ENCODE measurements at regions not wholly inside any gene's neighbourhood (a gene's known extent, or its start where the extent isn't known, plus 50 kb on each side); places are given as distances from the start of the nearest gene placed in this dataset.

DNA sequence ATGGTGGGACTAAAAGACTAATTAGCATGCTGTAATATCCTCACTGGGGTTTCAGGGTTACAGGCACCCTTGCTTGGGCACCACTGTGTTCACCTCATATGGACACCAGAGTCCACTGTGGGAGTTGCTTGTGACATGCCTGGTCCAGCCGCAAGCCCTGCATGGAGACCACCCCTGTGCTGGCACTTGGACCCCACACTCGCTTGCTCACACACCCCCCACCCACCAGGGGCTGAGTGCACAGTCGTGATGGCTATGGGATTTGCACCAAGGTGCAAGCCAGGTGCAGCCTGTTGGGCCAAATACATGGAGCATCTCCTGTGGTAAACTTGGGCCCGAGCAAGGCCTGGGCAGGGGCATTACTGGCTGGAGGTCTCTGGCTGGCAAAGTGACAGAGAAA, 129.1 kb downstream of the SYT10 start:
- peaks cover 0 to 3% (median 0%) of the 10 kb centered on the region in 11 donors for H3K9me3 ChIP-seq
- intact Hi-C loops (cut with DNase I): no loop called here
- DNase-seq (no peak), ATAC-seq (no peak)
- TF ChIP-seq, protein P1, sequence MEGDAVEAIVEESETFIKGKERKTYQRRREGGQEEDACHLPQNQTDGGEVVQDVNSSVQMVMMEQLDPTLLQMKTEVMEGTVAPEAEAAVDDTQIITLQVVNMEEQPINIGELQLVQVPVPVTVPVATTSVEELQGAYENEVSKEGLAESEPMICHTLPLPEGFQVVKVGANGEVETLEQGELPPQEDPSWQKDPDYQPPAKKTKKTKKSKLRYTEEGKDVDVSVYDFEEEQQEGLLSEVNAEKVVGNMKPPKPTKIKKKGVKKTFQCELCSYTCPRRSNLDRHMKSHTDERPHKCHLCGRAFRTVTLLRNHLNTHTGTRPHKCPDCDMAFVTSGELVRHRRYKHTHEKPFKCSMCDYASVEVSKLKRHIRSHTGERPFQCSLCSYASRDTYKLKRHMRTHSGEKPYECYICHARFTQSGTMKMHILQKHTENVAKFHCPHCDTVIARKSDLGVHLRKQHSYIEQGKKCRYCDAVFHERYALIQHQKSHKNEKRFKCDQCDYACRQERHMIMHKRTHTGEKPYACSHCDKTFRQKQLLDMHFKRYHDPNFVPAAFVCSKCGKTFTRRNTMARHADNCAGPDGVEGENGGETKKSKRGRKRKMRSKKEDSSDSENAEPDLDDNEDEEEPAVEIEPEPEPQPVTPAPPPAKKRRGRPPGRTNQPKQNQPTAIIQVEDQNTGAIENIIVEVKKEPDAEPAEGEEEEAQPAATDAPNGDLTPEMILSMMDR (IDR thresholded peaks at IDR 0.05): no peak
- WGBS, 2 donors: 77 to 86% methylated on average over 4 of the region's 4 CpGs
- no peaks in the 10 kb centered on the region for H3K36me3 ChIP-seq
- H3K4me3 ChIP-seq: no peak overlapping the region
- no peaks in the 10 kb centered on the region for H3K27me3 ChIP-seq
- H3K4me1 ChIP-seq: no peaks in the 10 kb centered on the region
- H3K27ac ChIP-seq: no peak overlapping the region

DNA sequence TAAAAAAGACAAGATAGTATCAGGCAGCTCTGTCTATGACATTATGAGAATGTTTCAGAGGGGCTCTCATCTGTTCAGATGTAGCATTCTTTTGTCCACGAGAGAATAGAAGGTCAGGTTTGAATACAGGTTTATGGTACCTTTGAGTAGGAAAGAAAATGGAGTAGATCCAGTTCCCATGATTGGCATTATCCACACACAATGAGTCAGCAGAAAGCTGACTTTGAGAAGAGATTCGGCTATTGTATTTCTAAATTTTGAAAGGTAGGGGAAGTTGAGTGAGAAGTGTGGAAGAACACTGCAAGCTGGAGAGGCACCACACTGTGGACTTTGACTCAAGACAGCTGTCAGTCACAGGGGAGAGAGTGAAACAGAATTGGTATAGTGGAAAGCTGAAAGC, 135.4 kb downstream of the SYT10 start:
- DNase-seq: no peak
- Histone ChIP-seq H3K27me3 (no peaks in the 10 kb centered on the region), H3K9me3 (peaks cover 0 to 24% (median 0%) of the 10 kb centered on the region in 11 donors), H3K36me3 (no peaks in the 10 kb centered on the region), H3K4me1 (no peaks in the 10 kb centered on the region), H3K27ac (no peak overlapping the region), H3K4me3 (no peak overlapping the region)
- TF ChIP-seq, protein P1 (IDR thresholded peaks at IDR 0.05): no peak
- ATAC-seq: no peak
- intact Hi-C loops (cut with DNase I): no loop called here
- 72 to 80% methylated on average over 2 of the region's 2 CpGs for WGBS, 2 donors

DNA sequence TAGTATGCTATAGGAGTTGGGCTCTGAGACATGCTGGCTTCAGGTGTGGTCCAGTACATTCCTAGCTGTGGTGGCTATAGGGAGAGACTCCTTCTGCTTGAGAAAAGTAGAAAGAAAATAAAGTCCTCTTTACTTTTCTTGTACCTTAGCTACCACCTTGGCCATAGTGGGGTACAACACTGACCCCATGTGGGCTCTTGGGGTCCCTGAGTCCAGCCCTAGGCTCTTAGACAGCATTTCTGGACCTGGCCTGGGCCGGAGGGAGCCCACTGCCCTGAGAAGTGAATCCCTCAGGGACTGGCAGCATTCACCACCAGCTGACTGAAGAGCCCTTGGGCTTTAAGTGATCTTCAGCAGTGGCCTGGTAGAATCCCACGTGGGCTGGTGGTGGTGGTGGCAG, 143.1 kb downstream of the SYT10 start:
- peaks cover 0 to 43% (median 0%) of the 10 kb centered on the region in 11 donors for H3K9me3 ChIP-seq
- TF ChIP-seq, protein P1 (IDR thresholded peaks at IDR 0.05): no peak
- intact Hi-C loops (cut with DNase I): no loop called here

DNA sequence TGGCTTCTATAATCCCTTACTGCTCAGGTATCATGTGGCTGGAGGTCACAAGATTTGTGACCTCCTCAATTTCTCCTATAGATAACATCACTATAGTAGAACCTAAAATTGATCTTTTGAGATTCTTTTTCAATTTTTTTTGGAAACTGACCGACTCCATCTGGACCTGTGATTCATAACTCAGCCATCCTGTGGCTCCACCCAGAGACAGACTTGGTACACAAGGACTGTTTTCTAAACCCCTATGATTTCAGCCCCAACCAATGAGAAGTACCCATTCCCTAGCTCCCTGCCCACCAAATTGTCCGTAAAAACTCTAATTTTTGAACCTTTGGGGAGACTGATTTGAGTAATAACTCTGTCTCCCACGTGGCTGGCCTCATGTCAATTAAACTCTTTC, 148.9 kb downstream of the SYT10 start:
- intact Hi-C loops (cut with DNase I): no loop called here
- no peak overlapping the region for H3K4me3 ChIP-seq
- H3K36me3 ChIP-seq: no peaks in the 10 kb centered on the region
- no peak overlapping the region for H3K27ac ChIP-seq
- DNase-seq (no peak), ATAC-seq (no peak)
- WGBS, 2 donors: 45 to 50% methylated on average over 3 of the region's 3 CpGs
- H3K4me1 ChIP-seq: no peaks in the 10 kb centered on the region
- TF ChIP-seq, protein P1 (IDR thresholded peaks at IDR 0.05): no peak
- H3K9me3 ChIP-seq: peaks cover 0 to 8% (median 0%) of the 10 kb centered on the region in 11 donors
- no peaks in the 10 kb centered on the region for H3K27me3 ChIP-seq

More for the DNA sequence above, 143.1 kb downstream of the SYT10 start:
- H3K4me1 ChIP-seq: no peaks in the 10 kb centered on the region
- DNase-seq (no peak), ATAC-seq (no peak)
- no peaks in the 10 kb centered on the region for H3K27me3 ChIP-seq
- H3K36me3 ChIP-seq: no peaks in the 10 kb centered on the region
- 40 to 43% methylated on average over 2 of the region's 2 CpGs for WGBS, 2 donors
- H3K27ac ChIP-seq: no peak overlapping the region
- H3K4me3 ChIP-seq: no peak overlapping the region

Measured in heart right ventricle (tissue), 16 donors.